GM18511 (cell line): ENCODE measurements at regions not wholly inside any gene's neighbourhood (a gene's known extent, or its start where the extent isn't known, plus 50 kb on each side); places are given as distances from the start of the nearest gene placed in this dataset.
A peak's percentile ranks its signal among the peaks of the same experiment; 100 is the strongest.

Source experiments
- ATAC-seq: cut with Tn5 transposase; IDR thresholded peaks from one replicate; pipeline ENCODE4 v1.9.1; 2021; ENCODE audit warnings: mild to moderate bottlenecking, moderate library complexity; ENCODE audit not compliant: unreplicated experiment

- no peak for ATAC-seq
Measured at GRCh38 chr2:186276909-186277308, 209.2 kb upstream of the ZC3H15 start.

GRCh38 chr2:186281726-186282125, 204.3 kb upstream of the ZC3H15 start:
- no peak for ATAC-seq

GRCh38 chr2:186294248-186294888, 191.7 kb upstream of the ZC3H15 start:
- ATAC-seq, result no peak

GRCh38 chr2:186299610-186300009, 186.4 kb upstream of the ZC3H15 start:
- ATAC-seq, result no peak

- no peak for ATAC-seq
Measured at GRCh38 chr2:186302263-186302662, 183.8 kb upstream of the ZC3H15 start.

- ATAC-seq, result no peak
Measured at GRCh38 chr2:186303091-186303490, 183.0 kb upstream of the ZC3H15 start.

- no peak for ATAC-seq
Measured at GRCh38 chr2:186304064-186304463, 182.0 kb upstream of the ZC3H15 start.

- no peak for ATAC-seq
Measured at GRCh38 chr2:186306754-186307153, 179.3 kb upstream of the ZC3H15 start.

- ATAC-seq, result peak; percentile 68
Measured at GRCh38 chr2:186307871-186308270, 178.2 kb upstream of the ZC3H15 start.

- ATAC-seq, result peak; percentile 14
Measured at GRCh38 chr2:186308347-186308746, 177.7 kb upstream of the ZC3H15 start.

GRCh38 chr2:186309901-186310300, 176.2 kb upstream of the ZC3H15 start:
- ATAC-seq, result no peak

GRCh38 chr2:186319105-186319504, 167.0 kb upstream of the ZC3H15 start:
- ATAC-seq, result no peak

GRCh38 chr2:186325827-186326535, 160.1 kb upstream of the ZC3H15 start:
- ATAC-seq, result no peak

GRCh38 chr2:186327251-186327868, 158.7 kb upstream of the ZC3H15 start:
- ATAC-seq, result peak; percentile 80

- no peak for ATAC-seq
Measured at GRCh38 chr2:186328838-186329237, 157.2 kb upstream of the ZC3H15 start.

- no peak for ATAC-seq
Measured at GRCh38 chr2:186330050-186330449, 156.0 kb upstream of the ZC3H15 start.

- no peak for ATAC-seq
Measured at GRCh38 chr2:186339716-186340115, 146.3 kb upstream of the ZC3H15 start.

- ATAC-seq, result no peak
Measured at GRCh38 chr2:186342029-186342428, 144.0 kb upstream of the ZC3H15 start.

- ATAC-seq, result no peak
Measured at GRCh38 chr2:186345745-186346144, 140.3 kb upstream of the ZC3H15 start.

GRCh38 chr2:186346216-186346615, 139.8 kb upstream of the ZC3H15 start:
- ATAC-seq, result no peak

- ATAC-seq, result peak; percentile 48
Measured at GRCh38 chr2:186347472-186347871, 138.6 kb upstream of the ZC3H15 start.

- no peak for ATAC-seq
Measured at GRCh38 chr2:186348200-186348599, 137.9 kb upstream of the ZC3H15 start.
